Forelimb muscle (tissue), 1 donor: ENCODE measurements at regions not wholly inside any gene's neighbourhood (a gene's known extent, or its start where the extent isn't known, plus 50 kb on each side); places are given as distances from the start of the nearest gene placed in this dataset.

ENCODE experiments used
- DNase-seq: peaks from one replicate; pipeline ENCODE4 v3.0.0-alpha.2; 2013; ENCODE audit warnings: low read depth

DNA sequence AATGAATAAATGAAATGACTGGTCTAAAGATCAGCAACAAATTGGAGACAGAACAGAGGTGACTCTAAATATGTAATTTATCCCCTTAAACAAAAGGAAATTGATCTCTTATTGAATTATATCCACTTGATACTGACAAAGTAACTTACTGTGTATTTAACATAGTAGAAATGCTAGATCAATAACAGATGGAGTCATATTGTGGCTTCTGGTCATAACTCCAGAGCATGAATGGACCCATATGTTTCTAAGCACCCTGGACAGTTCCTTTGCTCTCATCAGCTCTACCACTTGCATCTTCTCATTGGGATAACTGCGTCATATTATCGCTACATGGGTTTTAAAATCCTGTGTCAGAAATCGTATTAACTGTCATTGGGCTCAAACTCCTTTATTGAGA, 222.3 kb downstream of the ETS1 start:
- DNase-seq = peak; percentile 65

GRCh38 chr11:128361451-128362020, 225.8 kb downstream of the ETS1 start:
- DNase-seq = no peak

DNA sequence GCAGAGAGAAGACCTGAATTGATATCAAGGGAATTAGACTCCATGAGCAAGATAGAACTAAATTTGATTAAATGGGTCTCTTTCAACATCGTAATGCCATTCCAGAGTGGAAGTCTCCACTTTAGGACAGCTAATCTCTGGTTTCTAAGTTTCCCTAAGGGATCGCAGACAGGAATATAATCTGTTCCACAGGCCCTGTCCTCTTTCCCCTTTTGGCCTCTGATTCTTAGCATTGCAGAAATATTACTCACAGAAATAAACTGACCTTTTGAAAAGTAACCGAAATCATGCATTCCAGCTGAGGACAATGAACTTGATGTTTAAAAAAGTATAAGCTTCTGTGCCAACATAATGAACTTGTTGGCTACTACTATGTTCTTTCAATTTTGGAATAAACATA, 227.8 kb downstream of the ETS1 start:
- no peak for DNase-seq

GRCh38 chr11:128357073-128357472, 230.3 kb downstream of the ETS1 start:
- no peak for DNase-seq

DNA sequence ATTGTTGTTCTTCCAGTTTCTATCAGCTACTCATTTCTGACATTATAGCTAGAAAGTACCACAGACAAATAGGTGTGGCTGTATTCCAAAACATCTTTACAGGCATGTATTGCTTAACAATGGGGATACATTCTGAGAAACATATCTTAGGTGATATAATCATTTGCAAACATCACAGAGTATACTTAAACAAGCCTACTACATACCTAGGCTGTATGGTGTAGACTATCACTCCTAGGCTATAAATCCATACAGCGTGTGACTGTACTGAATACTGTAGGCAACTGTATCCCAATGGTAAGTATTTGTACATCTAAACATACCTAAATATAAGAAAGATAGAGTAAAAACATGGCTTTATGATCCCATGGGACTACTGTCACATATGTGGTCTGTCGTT, 231.8 kb downstream of the ETS1 start:
- no peak for DNase-seq

- DNase-seq = no peak
Measured at GRCh38 chr11:128354476-128354875, 232.9 kb downstream of the ETS1 start.

DNA sequence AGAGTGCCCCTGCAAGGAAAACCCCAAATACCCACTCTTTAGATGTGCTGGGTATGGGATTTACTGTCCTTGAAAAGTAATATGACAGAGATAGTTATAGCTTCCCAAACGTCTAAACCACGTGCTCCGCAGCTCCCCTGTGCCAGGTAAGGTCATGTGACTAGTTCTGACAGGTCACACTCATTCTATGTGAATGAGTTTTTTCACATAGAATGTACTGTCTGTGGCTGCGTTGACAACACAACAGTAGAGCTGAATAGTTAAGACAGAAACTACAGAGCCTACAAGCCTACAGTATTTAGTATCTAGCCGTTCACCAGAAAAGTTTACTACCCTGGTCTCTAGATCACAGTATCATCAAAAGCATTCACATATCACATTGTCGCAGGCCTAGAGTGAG, 236.2 kb downstream of the ETS1 start:
- no peak for DNase-seq

GRCh38 chr11:128349650-128350299, 237.6 kb downstream of the ETS1 start:
- no peak for DNase-seq

DNA sequence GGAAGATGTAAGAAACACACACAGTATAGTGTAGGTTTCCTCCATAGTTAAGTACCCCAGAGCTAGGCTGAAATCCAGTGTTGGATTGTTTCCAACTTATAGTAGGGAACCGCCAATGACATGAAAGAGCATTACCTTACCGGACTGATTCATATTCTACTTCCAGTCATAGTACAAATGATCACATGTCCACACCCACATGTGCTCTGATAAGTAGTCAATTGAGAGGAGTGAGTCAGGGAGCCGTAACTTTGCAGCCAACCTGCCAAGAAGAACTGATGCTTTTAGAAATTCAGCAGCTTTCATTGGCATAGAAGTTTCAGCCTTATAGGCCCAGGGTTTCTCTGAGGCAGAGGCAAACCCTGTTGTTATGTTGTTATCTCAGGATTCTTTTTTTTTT, 240.6 kb downstream of the ETS1 start:
- DNase-seq = no peak

DNA sequence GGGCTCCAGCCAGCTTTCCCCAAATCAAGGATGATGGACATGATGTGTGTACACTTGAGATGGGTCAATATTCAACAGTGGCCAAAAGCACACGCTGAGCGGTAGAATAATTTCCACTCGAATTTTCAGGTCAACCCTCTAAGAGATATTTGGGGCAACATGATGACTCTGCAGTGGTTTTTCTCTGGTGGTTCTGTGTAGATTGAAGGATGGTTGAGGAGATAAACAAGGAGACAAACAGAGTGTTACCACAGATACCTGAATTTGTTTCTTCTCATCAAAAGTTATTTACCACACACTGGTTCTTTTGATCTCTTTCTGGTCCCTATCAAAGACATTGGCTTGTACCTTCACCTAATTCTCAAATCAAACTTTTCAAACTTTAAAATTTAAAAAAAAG, 242.0 kb downstream of the ETS1 start:
- no peak for DNase-seq

GRCh38 chr11:128343870-128344269, 243.5 kb downstream of the ETS1 start:
- no peak for DNase-seq

- DNase-seq = no peak
Measured at GRCh38 chr11:128343135-128343514, 244.2 kb downstream of the ETS1 start.

GRCh38 chr11:128342511-128343134, 244.7 kb downstream of the ETS1 start:
- no peak for DNase-seq

GRCh38 chr11:128341280-128342248, 245.8 kb downstream of the ETS1 start:
- no peak for DNase-seq

DNA sequence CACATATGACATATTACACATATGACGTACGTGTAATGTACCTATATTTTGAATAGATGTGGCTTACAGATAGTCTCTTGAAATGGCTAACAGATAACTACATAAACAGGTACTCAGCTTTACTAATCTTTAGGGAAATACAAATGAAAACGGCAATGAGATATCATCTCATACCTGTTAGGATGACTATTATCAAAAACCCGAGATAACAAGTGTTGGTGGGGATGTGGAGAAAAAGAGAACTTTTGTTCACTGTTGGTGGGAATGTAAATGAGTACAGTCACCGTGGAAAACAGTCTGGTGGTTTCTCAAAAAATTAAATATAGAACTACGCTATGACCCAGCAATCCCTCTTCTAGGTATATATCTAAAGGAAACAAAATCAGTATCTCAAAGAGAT, 247.6 kb downstream of the ETS1 start:
- DNase-seq = no peak

GRCh38 chr11:128338811-128339210, 248.5 kb downstream of the ETS1 start:
- no peak for DNase-seq

GRCh38 chr11:128336203-128336602, 251.2 kb downstream of the ETS1 start:
- DNase-seq = no peak

DNA sequence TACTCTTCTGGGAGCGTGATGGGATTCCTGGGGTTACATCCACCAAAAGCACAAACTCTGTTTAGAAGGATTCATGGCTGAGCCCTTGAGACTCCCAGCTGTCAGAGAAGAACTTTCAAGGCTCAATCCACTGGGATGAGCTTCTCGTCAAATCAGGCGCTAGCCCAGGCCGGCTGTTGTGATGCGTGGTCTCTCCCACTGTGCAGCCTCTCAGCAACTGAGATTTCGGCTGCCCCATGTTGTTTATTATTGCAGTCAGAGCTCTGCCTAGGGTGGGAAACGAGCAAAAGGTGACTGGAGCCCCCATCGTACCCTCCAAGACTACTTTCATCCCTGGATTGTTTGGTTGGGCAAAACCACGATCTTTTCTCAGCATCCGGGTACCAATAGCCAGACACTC, 251.6 kb downstream of the ETS1 start:
- no peak for DNase-seq

- no peak for DNase-seq
Measured at GRCh38 chr11:128334311-128335044, 252.9 kb downstream of the ETS1 start.

DNA sequence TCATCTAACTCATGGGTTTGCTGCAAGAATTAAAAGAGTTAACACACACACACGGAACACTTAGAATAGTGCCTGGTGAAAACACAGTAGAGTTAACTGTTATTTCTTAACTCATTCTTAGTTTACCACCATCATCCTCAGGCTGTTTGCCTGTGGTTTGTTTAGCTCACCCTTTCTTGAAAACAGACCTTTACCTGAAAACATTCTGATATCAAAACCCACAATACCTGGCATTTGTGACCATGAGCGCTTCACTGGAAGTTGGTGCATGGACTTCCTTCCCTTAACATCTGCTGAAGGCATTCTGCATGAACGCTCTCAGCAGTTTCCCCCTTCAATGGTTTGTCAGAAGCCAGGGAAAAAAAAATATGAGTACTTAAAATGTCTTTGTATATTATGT, 256.0 kb downstream of the ETS1 start:
- no peak for DNase-seq

DNA sequence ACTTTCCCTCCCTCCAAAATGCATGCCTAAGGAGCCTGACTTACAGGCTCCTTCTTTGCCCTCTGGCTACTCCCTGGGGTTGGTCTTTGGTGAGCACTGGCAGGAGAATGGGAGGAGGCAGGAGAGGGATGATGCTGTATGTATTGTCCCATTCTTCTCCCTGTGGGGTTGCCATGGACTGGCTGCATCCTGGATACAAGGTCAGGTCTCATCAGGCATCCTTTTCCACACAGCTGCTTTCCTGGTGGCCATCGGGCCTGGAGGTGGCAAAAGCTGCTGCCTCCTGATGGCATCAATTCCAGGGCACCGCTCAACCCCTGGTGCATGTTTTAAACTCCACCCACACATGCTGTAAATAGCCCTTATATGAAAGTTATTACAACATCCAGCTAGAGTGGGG, 257.2 kb downstream of the ETS1 start:
- DNase-seq = no peak
